ENCODE measurements at regions not wholly inside any gene's neighbourhood (a gene's known extent, or its start where the extent isn't known, plus 50 kb on each side); places are given as distances from the start of the nearest gene placed in this dataset.
A peak's percentile ranks its signal among the peaks of the same experiment; 100 is the strongest.

- Histone ChIP-seq H3K9me3 (replicated peaks in 1 of 3) (no peaks in the 10 kb centered on the region), H3K4me3 (no peak overlapping the region), H3K36me3 (replicated peaks in 1 of 2) (no peaks in the 10 kb centered on the region), H3K4me1 (replicated peaks in 1 of 2) (no peaks in the 10 kb centered on the region), H3K27ac (no peak overlapping the region), H3K27me3 (no peaks in the 10 kb centered on the region)
- DNase-seq, result no peak
- TF ChIP-seq CTCF (IDR thresholded peaks at IDR 0.05) (no peak), POLR2A (IDR thresholded peaks at IDR 0.05) (no peak)
- WGBS, 4 donors, result 71 to 82% (median 76%) methylated on average over 5 of the region's 5 CpGs
- intact Hi-C loops (cut with DNase I), result no loop called here
Observed at GRCh38 chr4:175514174-175514573, 297.9 kb downstream of the GPM6A start.

DNA sequence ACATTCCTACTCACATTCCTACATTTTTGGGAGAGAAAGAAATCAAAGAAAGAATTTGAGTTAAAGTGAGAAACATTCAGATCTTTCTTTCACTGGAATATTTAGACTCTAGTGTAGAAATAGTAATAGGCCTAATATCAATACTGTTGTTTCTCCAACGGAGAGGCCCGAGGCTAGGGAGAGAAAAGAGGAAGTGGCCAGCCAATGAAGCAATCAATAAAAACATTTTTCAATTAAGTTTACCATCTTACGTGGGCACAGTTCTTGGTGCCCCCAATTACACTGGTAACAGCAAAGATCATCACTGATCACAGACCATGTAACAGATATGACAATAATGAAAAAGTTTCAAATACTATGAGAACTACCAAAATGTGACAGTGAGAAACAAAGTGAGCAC, 281.4 kb downstream of the GPM6A start:
- Histone ChIP-seq H3K4me3 (no peak overlapping the region), H3K4me1 (replicated peaks in 1 of 2) (no peaks in the 10 kb centered on the region), H3K27ac (no peak overlapping the region), H3K36me3 (replicated peaks in 1 of 2) (no peaks in the 10 kb centered on the region), H3K9me3 (replicated peaks in 1 of 3) (no peaks in the 10 kb centered on the region), H3K27me3 (no peaks in the 10 kb centered on the region)
- WGBS, 4 donors, result 64 to 75% (median 70%) methylated on average over 3 of the region's 3 CpGs
- intact Hi-C loops (cut with DNase I), result loop anchor here in 1 of 2 donors (10.0 kb wide), 1 partner anchor 766 kb away; no protein-coding TSS in a partner anchor
- TF ChIP-seq CTCF (IDR thresholded peaks at IDR 0.05) (no peak), POLR2A (IDR thresholded peaks at IDR 0.05) (no peak)
- DNase-seq, result no peak

- no peak for DNase-seq
- WGBS, 4 donors, result 74 to 84% (median 77%) methylated on average over 4 of the region's 4 CpGs
- H3K4me1 ChIP-seq (replicated peaks in 1 of 2), result no peaks in the 10 kb centered on the region
- no peaks in the 10 kb centered on the region for H3K27me3 ChIP-seq
- H3K4me3 ChIP-seq, result no peak overlapping the region
- no peak overlapping the region for H3K27ac ChIP-seq
- TF ChIP-seq POLR2A (IDR thresholded peaks at IDR 0.05) (no peak), CTCF (IDR thresholded peaks at IDR 0.05) (no peak)
- no peaks in the 10 kb centered on the region for H3K9me3 ChIP-seq (replicated peaks in 1 of 3)
- no peaks in the 10 kb centered on the region for H3K36me3 ChIP-seq (replicated peaks in 1 of 2)
- intact Hi-C loops (cut with DNase I), result loop anchor here in 1 of 2 donors (10.0 kb wide), 1 partner anchor 767 kb away; no protein-coding TSS in a partner anchor
Observed at GRCh38 chr4:175531405-175532091, 280.5 kb downstream of the GPM6A start.

GRCh38 chr4:175536852-175537453, 275.1 kb downstream of the GPM6A start:
- no peak overlapping the region for H3K27ac ChIP-seq
- H3K9me3 ChIP-seq (replicated peaks in 1 of 3), result no peaks in the 10 kb centered on the region
- WGBS, 4 donors, result 24 to 28% (median 26%) methylated on average over 6 of the region's 6 CpGs
- H3K4me1 ChIP-seq (replicated peaks in 1 of 2), result no peaks in the 10 kb centered on the region
- intact Hi-C loops (cut with DNase I), result loop anchor here in 1 of 2 donors (10.0 kb wide), 1 partner anchor 772 kb away; no protein-coding TSS in a partner anchor
- no peaks in the 10 kb centered on the region for H3K36me3 ChIP-seq (replicated peaks in 1 of 2)
- peak; percentile 18 to 61 (median 40) for TF ChIP-seq CTCF (IDR thresholded peaks at IDR 0.05)
- no peak for TF ChIP-seq POLR2A (IDR thresholded peaks at IDR 0.05)
- H3K27me3 ChIP-seq, result no peaks in the 10 kb centered on the region
- no peak overlapping the region for H3K4me3 ChIP-seq
- no peak for DNase-seq

Data from adrenal gland (tissue), 9 donors.